Peyer's patch (tissue), 4 donors: ENCODE measurements at regions not wholly inside any gene's neighbourhood (a gene's known extent, or its start where the extent isn't known, plus 50 kb on each side); places are given as distances from the start of the nearest gene placed in this dataset.

Source experiments
- DNase-seq, 3 donors: peaks; one replicate each; pipeline ENCODE4 v3.0.0-alpha.2; 2017 to 2019
- H3K27ac ChIP-seq, 4 donors: fragments of 200-600 bp; sonication (generic); one replicate each; pipeline ENCODE4 v1.5.1; 2016 to 2019
- H3K27me3 ChIP-seq, 2 donors: fragments of 200-600 bp; sonication (generic); one replicate each; pipeline ENCODE4 v1.5.1; 2019
- H3K36me3 ChIP-seq, 3 donors: fragments of 200-600 bp; sonication (generic); one replicate each; pipeline ENCODE4 v1.5.1; 2016 to 2019
- H3K4me1 ChIP-seq, 4 donors: fragments of 200-600 bp; sonication (generic); one replicate each; pipeline ENCODE4 v1.5.1; 2016 to 2019
- H3K4me3 ChIP-seq, 4 donors: fragments of 200-600 bp; sonication (generic); 1 replicate in 3 of 4; 2 replicates in 1 of 4; pipeline ENCODE4 v1.5.1; 2016 to 2019; ENCODE audit warnings: mild to moderate bottlenecking in 1 of 4
- H3K9me3 ChIP-seq, 4 donors: fragments of 200-600 bp; sonication (generic); one replicate each; pipeline ENCODE4 v1.5.1; 2016 to 2019; ENCODE audit warnings: mild to moderate bottlenecking in 1 of 4
- POLR2A ChIP-seq, 2 donors: fragments of 450-650 bp; IDR thresholded peaks; one replicate each; pipeline ENCODE4 v1.5.1; 2017; ENCODE audit warnings: antibody characterized with exemption in 2 of 2, mild to moderate bottlenecking in 2 of 2, moderate library complexity in 2 of 2
- TF ChIP-seq, protein P1 (sequence below), 6 experiments: fragments of 450-650 bp in 4 of 6; fragments of 200-600 bp in 2 of 6; sonication (generic) in 1 of 6; IDR thresholded peaks; one replicate each; pipeline ENCODE4 v1.5.1; 2017 to 2019; ENCODE audit warnings: antibody characterized with exemption in 6 of 6, mild to moderate bottlenecking in 3 of 6, moderate library complexity in 1 of 6

- Histone ChIP-seq H3K9me3 (no peaks in the 10 kb centered on the region), H3K36me3 (no peaks in the 10 kb centered on the region), H3K4me3 (no peak overlapping the region), H3K27ac (no peak overlapping the region), H3K4me1 (peaks cover 0 to 20% (median 0%) of the 10 kb centered on the region in 4 donors), H3K27me3 (no peaks in the 10 kb centered on the region)
- TF ChIP-seq, protein P1, sequence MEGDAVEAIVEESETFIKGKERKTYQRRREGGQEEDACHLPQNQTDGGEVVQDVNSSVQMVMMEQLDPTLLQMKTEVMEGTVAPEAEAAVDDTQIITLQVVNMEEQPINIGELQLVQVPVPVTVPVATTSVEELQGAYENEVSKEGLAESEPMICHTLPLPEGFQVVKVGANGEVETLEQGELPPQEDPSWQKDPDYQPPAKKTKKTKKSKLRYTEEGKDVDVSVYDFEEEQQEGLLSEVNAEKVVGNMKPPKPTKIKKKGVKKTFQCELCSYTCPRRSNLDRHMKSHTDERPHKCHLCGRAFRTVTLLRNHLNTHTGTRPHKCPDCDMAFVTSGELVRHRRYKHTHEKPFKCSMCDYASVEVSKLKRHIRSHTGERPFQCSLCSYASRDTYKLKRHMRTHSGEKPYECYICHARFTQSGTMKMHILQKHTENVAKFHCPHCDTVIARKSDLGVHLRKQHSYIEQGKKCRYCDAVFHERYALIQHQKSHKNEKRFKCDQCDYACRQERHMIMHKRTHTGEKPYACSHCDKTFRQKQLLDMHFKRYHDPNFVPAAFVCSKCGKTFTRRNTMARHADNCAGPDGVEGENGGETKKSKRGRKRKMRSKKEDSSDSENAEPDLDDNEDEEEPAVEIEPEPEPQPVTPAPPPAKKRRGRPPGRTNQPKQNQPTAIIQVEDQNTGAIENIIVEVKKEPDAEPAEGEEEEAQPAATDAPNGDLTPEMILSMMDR (IDR thresholded peaks at IDR 0.05): no peak
- TF ChIP-seq POLR2A (IDR thresholded peaks at IDR 0.05): no peak
- no peak for DNase-seq
These were observed 216.9 kb downstream of the C9orf50 start for GRCh38 chr9:129403779-129404620.

DNA sequence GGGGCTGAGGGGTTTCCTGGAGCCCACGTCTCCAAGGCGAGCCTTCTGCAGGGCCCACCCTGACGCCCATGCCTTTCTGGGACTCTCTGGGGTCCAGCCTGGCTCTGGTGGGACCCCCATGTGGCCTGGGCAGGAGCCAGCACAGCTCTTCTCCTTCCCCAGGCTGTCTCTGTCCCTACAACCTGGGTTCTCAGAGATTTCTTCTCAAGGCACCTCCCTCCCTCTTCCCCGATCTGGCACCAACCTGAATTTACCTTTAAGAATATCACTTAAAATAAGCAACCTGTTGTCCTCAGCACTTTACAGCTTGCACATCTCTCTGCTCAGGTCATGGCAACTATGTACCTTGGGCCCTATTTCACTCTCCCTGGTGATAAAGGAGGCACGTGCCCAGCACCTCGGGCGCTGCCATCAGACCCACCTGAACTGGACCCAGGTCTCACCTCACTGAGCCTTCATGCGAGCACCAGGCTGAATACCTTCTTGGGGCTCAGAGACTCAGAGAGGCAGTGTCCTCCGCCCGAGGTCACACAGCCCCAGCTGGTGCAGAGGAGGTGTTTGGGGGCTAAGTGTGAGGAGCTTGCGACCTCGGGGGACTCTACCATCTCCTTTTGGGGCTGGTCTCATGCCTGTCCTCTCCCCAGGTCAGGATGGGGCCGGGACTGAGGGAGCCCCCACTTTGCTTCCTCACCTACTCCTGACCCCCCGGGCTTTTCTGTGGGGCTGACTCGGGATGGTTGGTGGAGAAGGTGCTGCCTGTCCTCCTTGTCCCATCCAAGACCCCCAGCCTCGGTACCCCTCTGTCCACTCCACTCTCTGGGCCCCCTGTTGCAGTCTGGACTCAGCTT lies 217.7 kb downstream of the C9orf50 start:
- no peak for DNase-seq
- no peak overlapping the region for H3K4me3 ChIP-seq
- H3K4me1 ChIP-seq: peaks cover 0 to 11% (median 0%) of the 10 kb centered on the region in 4 donors

DNA sequence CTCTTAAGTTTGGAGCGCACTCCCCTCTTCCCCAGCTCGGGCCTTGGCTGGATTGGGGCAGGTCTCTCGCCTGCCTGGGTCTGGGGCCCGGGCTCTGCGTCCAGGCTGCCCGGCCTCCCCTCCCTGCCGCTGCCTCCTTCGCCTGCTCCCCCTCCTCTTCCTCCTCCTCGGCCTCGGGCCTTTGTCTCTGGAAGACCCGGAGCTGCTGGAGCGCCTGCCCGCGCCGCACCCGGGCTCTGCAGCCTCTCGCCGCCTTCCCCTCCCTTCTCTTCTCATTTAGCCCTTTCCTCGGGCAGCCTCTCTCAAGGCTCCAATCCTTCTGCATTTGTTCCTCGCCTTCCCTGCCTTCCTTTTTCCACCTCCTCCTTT lies 218.5 kb downstream of the C9orf50 start:
- Histone ChIP-seq H3K27ac (peak overlapping the region in 3 of 4 donors; percentile 42 to 56 (median 43)), H3K4me1 (peaks cover 0 to 8% (median 0%) of the 10 kb centered on the region in 4 donors), H3K4me3 (no peak overlapping the region), H3K27me3 (no peaks in the 10 kb centered on the region), H3K9me3 (no peaks in the 10 kb centered on the region), H3K36me3 (no peaks in the 10 kb centered on the region)
- no peak for DNase-seq
- no peak for TF ChIP-seq POLR2A (IDR thresholded peaks at IDR 0.05)
- TF ChIP-seq, protein P1 (IDR thresholded peaks at IDR 0.05): no peak

More for the DNA sequence above, 217.7 kb downstream of the C9orf50 start:
- no peaks in the 10 kb centered on the region for H3K9me3 ChIP-seq
- H3K36me3 ChIP-seq: no peaks in the 10 kb centered on the region
- H3K27ac ChIP-seq: peak overlapping the region in 3 of 4 donors; percentile 30 to 56 (median 42)
- H3K27me3 ChIP-seq: no peaks in the 10 kb centered on the region
- TF ChIP-seq, protein P1 (IDR thresholded peaks at IDR 0.05): no peak
- no peak for TF ChIP-seq POLR2A (IDR thresholded peaks at IDR 0.05)

GRCh38 chr9:129401623-129402370 lies 219.1 kb downstream of the C9orf50 start:
- no peaks in the 10 kb centered on the region for H3K9me3 ChIP-seq
- DNase-seq: no peak
- no peaks in the 10 kb centered on the region for H3K36me3 ChIP-seq
- no peaks in the 10 kb centered on the region for H3K27me3 ChIP-seq
- TF ChIP-seq, protein P1 (IDR thresholded peaks at IDR 0.05): no peak
- TF ChIP-seq POLR2A (IDR thresholded peaks at IDR 0.05): no peak
- H3K27ac ChIP-seq: peak overlapping the region in 3 of 4 donors; percentile 42 to 56 (median 50)
- H3K4me1 ChIP-seq: peaks cover 0 to 8% (median 0%) of the 10 kb centered on the region in 4 donors
- H3K4me3 ChIP-seq: no peak overlapping the region

DNA sequence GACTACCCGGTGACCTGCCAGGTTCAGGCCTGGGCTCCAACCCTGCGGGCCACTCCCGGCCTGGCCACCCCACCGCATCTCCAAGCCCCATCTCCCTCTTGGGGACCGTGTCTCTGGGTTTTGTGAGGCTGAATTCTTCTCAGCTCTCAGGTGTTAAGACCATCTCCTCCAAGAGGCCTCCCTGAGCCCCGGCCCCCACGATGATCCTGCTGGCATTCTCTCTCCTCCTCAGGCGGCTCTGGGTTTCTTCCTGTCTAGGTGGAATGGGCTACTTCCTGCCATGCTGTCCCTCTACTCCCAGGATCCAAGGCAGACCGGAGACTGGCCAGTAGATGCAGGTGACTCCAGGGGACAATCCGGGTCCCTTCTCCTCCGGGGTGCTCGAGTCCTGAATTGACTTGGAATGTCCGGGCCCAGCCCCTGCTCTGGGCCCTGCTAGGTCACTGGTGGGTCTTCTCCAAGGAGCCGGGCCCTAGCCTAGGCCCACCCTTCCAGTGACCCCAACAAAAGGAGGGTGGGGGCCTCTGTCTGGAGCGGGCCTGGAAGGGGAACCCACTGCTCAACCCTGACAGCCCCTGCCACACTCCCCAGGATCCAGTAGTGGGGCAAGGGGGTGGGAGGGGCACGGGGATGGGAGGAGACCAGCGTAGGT lies 219.8 kb downstream of the C9orf50 start:
- no peaks in the 10 kb centered on the region for H3K27me3 ChIP-seq
- no peaks in the 10 kb centered on the region for H3K9me3 ChIP-seq
- H3K27ac ChIP-seq: peak overlapping the region in 2 of 4 donors; percentile 50 to 52
- H3K4me1 ChIP-seq: peaks cover 0 to 8% (median 0%) of the 10 kb centered on the region in 4 donors
- DNase-seq: no peak
- TF ChIP-seq, protein P1 (IDR thresholded peaks at IDR 0.05): no peak
- TF ChIP-seq POLR2A (IDR thresholded peaks at IDR 0.05): no peak
- H3K4me3 ChIP-seq: no peak overlapping the region
- no peaks in the 10 kb centered on the region for H3K36me3 ChIP-seq
